Stimulated activated memory B cell treated with anti-CD40 and anti-IgM and Interleukin-4, amounts not matched to agents 10 μg/mL and 1 μg/mL and 100 μg/mL, for 72 hours (primary cell): ENCODE measurements at regions not wholly inside any gene's neighbourhood (a gene's known extent, or its start where the extent isn't known, plus 50 kb on each side); places are given as distances from the start of the nearest gene placed in this dataset.
A peak's percentile ranks its signal among the peaks of the same experiment; 100 is the strongest.
"Not testable (repeated sequence)": the region's sequence is repeated elsewhere in the genome, so short reads cannot be mapped to it uniquely, and the experiment has no call there.

Experiments
- ATAC-seq: fragments of 150-1000 bp; cut with Tn5 transposase; 2 replicates; pipeline ENCODE4 v1.10.0; 2021
- H3K27ac Mint-ChIP-seq: one replicate; pipeline ENCODE4 v1.8.0; 2022; ENCODE audit warnings: mild to moderate bottlenecking, mixed read lengths
- H3K27me3 Mint-ChIP-seq: one replicate; pipeline ENCODE4 v1.8.0; 2022; ENCODE audit warnings: mixed read lengths
- H3K36me3 Mint-ChIP-seq: one replicate; pipeline ENCODE4 v1.8.0; 2022; ENCODE audit warnings: mixed read lengths
- H3K4me1 Mint-ChIP-seq: one replicate; pipeline ENCODE4 v1.8.0; 2022; ENCODE audit warnings: mixed read lengths
- H3K4me3 Mint-ChIP-seq: one replicate; pipeline ENCODE4 v1.8.0; 2022; ENCODE audit warnings: mild to moderate bottlenecking, moderate library complexity, mixed read lengths
- H3K9me3 Mint-ChIP-seq: one replicate; pipeline ENCODE4 v1.8.0; 2022; ENCODE audit warnings: mixed read lengths

DNA sequence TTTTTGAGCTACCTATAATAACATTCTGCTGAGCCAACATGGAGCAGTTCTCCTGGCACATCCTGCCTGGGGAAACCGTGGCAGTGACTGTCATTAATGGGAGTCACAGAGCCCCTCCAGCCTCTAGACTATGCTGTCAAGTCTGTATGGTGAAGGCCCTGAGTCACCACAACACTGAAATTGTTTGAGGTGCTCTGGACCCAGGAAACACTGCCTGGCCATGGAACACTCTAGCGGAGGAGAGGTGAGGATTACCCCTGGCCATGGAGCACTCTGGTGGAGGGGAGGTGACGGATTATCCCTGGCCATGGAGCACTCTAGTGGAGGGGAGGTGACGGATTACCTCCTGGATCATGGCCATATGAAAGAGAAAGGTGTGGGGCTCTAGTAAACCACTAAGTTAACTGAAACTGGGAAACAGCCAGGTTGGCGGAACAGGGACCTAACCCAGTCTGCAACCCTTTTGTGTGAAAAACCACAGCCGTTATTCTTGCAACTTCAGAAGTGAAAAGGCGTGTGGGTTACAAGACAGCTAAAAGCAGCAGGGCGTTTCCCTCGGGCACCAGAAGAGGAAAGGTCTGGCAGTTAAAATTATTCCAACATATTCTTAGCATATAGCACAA is 156.7 kb downstream of the KCNJ12 start:
- no peak for ATAC-seq
- H3K27me3 Mint-ChIP-seq: no peaks in the 10 kb centered on the region
- peaks cover 38% of the 10 kb centered on the region for H3K36me3 Mint-ChIP-seq
- no peak overlapping the region for H3K4me3 Mint-ChIP-seq
- H3K27ac Mint-ChIP-seq: no peak overlapping the region
- H3K4me1 Mint-ChIP-seq: no peaks in the 10 kb centered on the region
- peaks cover 10% of the 10 kb centered on the region for H3K9me3 Mint-ChIP-seq

DNA sequence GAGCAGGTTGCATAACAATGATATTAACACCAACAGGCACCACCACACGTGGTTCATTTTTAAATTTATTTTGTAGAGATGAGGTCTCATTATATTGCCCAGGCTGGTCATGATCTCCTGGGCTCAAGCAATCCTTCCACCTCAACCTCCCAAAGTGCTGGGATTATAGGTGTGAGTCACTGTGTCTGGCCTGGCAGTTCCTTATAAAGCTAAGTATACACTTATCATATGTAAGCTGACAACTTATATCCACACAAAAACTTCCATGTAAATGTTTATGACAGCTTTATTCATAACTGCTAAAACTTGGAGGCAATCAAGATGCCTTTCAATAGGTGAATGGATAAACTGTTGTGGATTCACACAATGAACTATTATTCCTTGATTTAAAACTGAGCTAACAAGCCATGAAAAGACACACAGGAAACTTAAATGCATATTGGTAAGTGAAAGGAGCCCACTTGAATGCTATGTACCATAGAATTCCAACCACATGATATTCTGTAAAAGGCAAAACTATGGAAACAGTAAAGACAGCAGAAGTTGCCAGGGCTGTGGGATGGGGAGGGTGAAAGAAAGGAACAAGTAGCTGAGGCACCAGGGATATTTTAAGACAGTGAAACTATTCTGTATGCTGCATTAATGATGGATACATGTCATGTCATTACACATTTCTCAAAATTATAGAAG is 156.5 kb upstream of the KCNJ18 start:
- Mint-ChIP-seq H3K27ac (no peak overlapping the region), H3K36me3 (peaks cover 59% of the 10 kb centered on the region), H3K4me3 (no peak overlapping the region), H3K9me3 (peaks cover 17% of the 10 kb centered on the region), H3K27me3 (no peaks in the 10 kb centered on the region), H3K4me1 (no peaks in the 10 kb centered on the region)
- no peak for ATAC-seq

DNA sequence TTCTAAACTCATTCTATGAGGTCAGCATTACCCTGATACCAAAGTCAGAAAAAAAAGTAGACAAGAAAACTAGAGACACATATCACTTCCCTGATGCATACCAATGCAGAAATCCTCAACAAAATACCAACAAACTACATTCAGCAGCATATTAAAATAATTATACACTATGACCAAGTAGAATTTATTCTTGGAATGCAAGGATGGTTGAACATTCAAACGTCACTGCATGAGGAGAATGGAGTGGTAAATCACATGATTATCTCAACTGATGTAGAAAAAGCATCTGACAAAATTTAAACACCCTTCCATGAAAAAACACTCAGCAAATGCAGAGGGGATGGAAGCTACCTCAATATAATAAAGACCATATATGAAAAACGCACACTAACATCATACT is 155.0 kb upstream of the KCNJ18 start:
- no peaks in the 10 kb centered on the region for H3K4me1 Mint-ChIP-seq
- ATAC-seq: no peak
- peaks cover 59% of the 10 kb centered on the region for H3K36me3 Mint-ChIP-seq
- no peak overlapping the region for H3K27ac Mint-ChIP-seq
- H3K27me3 Mint-ChIP-seq: no peaks in the 10 kb centered on the region
- H3K9me3 Mint-ChIP-seq: peaks cover 17% of the 10 kb centered on the region
- H3K4me3 Mint-ChIP-seq: no peak overlapping the region

DNA sequence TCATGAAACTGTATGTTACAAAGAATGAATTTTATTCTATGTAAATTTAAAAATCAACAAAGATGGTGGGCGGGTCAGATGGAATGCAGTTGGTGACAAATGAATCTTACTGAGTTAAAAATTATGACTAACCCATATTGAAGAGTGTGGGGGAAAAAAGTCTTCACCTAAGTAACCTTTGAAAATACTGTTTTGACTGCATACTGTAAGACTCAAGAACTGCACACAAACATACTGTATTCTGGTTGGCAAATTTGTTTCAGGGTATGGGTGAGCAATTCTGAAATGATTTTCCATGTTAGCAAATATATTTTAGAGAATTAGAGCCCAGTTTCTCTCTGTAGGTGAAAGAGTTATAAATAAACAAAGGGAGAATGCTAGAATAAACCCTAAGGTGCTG is 153.7 kb upstream of the KCNJ18 start:
- Mint-ChIP-seq H3K27ac (no peak overlapping the region), H3K36me3 (peaks cover 54% of the 10 kb centered on the region), H3K27me3 (no peaks in the 10 kb centered on the region), H3K9me3 (peaks cover 17% of the 10 kb centered on the region), H3K4me3 (no peak overlapping the region), H3K4me1 (no peaks in the 10 kb centered on the region)
- no peak for ATAC-seq

DNA sequence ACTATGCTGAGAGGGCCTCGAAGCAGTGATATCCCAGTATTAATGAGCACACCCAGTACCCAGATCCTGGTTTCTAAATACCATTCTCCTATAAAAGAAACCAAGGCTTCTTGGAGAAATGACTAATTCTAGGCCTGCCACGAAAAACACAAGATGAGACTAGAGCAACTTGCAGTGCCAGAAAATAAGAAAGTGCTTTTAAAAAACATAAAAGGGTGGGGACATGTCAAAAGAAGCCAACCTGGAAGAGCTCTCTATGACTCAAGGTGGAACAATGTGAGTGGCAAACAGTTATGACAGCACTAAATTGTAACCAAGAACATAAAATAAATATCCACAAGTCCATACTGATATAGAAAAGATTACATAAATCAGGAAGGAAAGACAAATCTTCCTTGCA is 153.2 kb upstream of the KCNJ18 start:
- H3K27ac Mint-ChIP-seq: no peak overlapping the region
- H3K4me3 Mint-ChIP-seq: no peak overlapping the region
- ATAC-seq: no peak
- H3K27me3 Mint-ChIP-seq: no peaks in the 10 kb centered on the region
- peaks cover 17% of the 10 kb centered on the region for H3K9me3 Mint-ChIP-seq
- H3K4me1 Mint-ChIP-seq: no peaks in the 10 kb centered on the region
- H3K36me3 Mint-ChIP-seq: peaks cover 51% of the 10 kb centered on the region

DNA sequence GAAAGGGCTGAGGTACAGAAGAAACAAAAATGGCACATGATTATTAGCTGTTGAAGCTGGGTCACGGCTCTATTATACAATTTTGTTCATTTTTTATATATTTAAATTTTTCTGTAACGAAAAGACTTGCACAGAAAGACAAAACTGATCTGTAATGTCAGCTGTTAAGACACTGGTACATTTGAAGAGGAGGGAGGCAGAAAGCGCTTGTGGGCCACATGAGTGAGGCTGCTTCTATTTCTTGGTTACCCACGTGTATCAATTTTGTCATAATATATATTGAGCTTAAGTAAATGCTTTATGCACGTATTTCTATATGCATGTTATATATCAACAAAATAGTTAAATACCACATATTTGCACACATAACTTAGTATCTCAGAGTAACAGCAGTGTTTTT is 151.8 kb upstream of the KCNJ18 start:
- H3K4me1 Mint-ChIP-seq: peaks cover 7% of the 10 kb centered on the region
- H3K36me3 Mint-ChIP-seq: peaks cover 49% of the 10 kb centered on the region
- H3K9me3 Mint-ChIP-seq: peaks cover 17% of the 10 kb centered on the region
- no peak overlapping the region for H3K27ac Mint-ChIP-seq
- no peaks in the 10 kb centered on the region for H3K27me3 Mint-ChIP-seq
- no peak for ATAC-seq
- H3K4me3 Mint-ChIP-seq: no peak overlapping the region

DNA sequence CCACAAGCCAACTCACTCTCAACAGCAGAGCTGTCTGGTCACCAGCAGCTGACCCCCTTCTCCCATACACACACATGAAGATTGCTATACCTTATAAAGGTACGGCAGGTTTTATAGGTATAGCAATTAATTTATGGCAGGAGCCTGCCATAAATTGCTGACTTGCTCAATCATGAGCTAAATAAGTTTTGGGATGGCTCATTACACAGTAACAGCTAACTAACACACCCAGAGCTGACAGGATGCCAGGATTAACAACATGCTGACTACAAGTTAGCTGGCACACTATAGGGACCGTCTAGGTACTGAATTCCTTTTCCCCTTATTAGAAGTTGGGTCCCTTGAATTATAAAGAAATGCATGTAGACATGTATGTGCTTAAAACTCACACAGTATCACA is 150.3 kb upstream of the KCNJ18 start:
- Mint-ChIP-seq H3K27ac (no peak overlapping the region), H3K4me1 (peaks cover 7% of the 10 kb centered on the region), H3K9me3 (peaks cover 14% of the 10 kb centered on the region), H3K4me3 (no peak overlapping the region), H3K36me3 (peaks cover 46% of the 10 kb centered on the region), H3K27me3 (no peaks in the 10 kb centered on the region)
- ATAC-seq: no peak

DNA sequence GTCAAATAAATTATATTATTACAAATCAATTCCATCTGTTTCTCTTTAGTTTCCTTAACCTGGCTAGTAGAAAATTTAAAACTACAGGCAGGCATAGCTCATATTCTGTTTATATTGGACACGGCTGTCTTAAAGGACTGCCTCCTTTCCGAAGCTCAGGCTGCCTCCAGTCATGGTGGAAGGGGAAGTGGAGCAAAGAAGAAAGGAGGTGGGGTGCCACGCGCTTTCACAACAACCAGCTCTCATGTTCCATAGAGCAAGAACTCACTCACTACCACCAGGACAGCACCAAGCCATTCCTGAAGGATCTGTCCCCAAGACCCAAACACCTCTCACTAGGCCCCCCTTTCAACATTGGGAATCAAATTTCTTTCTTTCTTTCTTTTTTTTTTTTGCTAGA is 149.3 kb upstream of the KCNJ18 start:
- Mint-ChIP-seq H3K4me1 (peaks cover 7% of the 10 kb centered on the region), H3K9me3 (peaks cover 8% of the 10 kb centered on the region), H3K27me3 (no peaks in the 10 kb centered on the region), H3K36me3 (peaks cover 38% of the 10 kb centered on the region), H3K27ac (no peak overlapping the region), H3K4me3 (no peak overlapping the region)
- ATAC-seq: no peak

DNA sequence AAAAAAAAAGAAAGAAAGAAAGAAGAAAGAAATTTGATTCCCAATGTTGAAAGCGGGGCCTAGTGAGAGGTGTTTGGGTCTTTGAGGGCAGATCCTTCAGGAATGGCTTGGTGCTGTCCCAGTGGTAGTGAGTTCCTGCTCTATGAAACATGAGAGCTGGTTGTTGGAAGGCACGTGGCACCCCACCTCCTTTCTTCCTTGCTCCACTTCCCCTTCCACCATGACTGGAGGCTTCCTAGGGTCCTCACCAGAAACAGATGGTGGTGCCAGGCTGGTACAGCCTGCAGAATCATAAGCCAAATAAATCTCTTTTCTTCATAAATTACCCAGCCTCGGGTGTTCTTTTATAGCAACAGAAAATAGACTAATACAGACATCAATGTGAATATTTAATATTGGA is 147.3 kb upstream of the KCNJ18 start:
- Mint-ChIP-seq H3K4me1 (peaks cover 20% of the 10 kb centered on the region), H3K36me3 (peaks cover 28% of the 10 kb centered on the region), H3K27ac (no peak overlapping the region), H3K9me3 (no peaks in the 10 kb centered on the region), H3K4me3 (no peak overlapping the region), H3K27me3 (no peaks in the 10 kb centered on the region)
- ATAC-seq: no peak

DNA sequence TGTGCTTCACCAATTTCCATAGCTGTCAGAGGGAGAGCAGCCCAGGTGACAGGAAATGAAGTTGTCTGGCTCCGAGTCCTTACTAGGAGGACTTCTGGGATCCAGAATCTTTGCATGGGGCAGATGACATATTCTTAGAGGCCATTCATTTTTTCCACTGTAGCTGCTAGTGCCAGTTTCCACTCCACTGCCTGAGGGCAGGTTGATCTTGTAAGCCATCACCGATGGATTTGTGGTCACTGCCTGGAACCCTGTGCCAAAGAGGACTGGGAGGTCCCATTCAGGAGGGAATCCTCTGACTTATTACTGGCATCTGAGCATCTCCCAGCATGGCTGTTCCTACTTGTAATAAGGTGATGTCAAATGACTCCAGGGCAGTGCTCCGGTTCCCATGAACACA is 144.1 kb upstream of the KCNJ18 start:
- H3K9me3 Mint-ChIP-seq: no peaks in the 10 kb centered on the region
- H3K27me3 Mint-ChIP-seq: no peaks in the 10 kb centered on the region
- peaks cover 24% of the 10 kb centered on the region for H3K4me1 Mint-ChIP-seq
- peaks cover 26% of the 10 kb centered on the region for H3K36me3 Mint-ChIP-seq
- no peak for ATAC-seq
- H3K27ac Mint-ChIP-seq: no peak overlapping the region
- no peak overlapping the region for H3K4me3 Mint-ChIP-seq

DNA sequence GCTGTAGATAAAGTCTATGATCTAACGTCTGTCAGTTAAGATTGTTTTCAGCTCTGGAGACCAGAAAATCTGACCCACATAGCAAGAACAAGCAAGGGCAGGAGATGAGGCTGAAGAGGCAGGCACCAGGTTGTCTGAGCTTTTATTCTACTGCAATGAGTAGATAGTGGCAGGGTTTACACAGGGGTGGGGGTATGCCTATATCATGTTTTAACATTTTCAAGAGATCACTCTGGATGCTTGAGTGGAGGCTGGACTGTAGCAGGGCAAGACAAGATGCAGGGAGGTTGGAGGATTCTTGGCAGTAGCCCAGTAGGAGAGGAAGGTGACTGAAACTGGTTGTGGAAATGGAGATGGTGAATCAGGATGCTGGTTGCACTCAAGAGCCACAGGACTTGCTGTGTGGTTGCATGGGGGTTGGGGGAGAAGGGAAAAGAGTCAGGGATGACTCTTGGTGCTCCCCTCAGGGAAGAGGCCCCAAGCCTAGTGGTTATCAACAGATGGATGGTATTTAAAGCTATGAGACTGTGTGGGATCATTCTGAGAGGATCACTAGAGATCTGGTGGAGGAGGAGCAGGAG is 143.1 kb upstream of the KCNJ18 start:
- Mint-ChIP-seq H3K4me1 (peaks cover 24% of the 10 kb centered on the region), H3K27ac (no peak overlapping the region), H3K27me3 (peaks cover 5% of the 10 kb centered on the region), H3K36me3 (peaks cover 26% of the 10 kb centered on the region), H3K4me3 (peak overlapping the region; percentile 14), H3K9me3 (peaks cover 4% of the 10 kb centered on the region)
- no peak for ATAC-seq

DNA sequence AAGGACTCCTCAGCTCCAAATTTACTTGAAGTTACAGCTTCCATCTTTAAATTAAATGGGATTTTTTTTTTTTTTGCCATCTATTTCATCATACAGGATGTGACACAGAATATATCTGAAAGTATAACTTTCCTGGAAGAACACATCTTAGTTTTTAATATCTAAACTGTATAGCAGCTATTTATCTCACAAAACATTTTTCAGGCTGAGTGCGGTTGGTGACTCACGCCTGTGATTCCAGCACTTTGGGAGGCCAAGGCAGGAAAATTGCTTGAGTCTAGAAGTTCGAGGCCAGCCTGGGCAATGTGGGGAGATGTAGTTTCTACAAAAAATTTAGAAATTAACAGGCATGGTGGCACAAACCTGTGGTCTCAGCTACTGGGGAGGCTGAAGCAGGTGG is 142.3 kb upstream of the KCNJ18 start:
- peaks cover 17% of the 10 kb centered on the region for H3K4me1 Mint-ChIP-seq

DNA sequence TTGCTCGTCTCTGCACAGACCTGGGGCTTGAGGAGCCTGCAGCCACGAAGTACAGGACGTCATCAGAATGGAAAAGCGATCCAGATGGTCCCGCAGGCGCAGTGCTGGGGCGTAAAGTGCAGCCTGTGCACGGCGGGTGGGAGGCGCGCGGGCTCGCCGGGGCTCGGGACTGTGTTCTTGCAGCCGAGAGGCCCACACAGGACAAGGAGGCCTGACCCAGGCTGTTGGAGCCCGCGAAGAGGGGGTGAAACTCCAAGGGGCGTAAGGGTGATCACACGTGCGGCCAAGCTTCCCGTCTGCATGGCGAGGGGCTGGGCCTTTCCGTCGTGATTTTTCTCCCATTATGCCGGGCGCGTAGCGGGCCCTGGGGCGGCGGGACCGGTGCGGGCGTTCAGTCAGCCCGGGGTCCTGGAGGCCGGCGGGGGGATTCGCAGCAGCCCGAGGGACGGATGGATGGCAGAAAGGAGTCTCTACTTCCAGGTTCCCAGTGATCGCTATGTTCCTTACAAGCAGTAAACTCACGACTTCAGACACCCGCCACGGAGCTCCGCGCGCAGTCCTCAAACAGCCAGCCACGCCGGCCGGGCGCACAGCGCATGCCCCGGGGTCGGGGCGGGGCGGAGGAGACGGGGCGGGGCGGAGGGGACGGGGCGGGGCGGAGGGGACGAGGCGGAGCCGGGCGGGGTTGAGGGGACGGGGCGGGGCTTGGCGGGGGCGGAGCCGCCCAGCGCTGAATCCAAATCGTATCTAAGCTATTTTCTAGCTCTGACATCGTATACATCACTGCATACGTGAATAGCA is 141.0 kb upstream of the KCNJ18 start:
- ATAC-seq: peak; percentile 98
- Mint-ChIP-seq H3K4me1 (peaks cover 17% of the 10 kb centered on the region), H3K27me3 (peaks cover 6% of the 10 kb centered on the region), H3K36me3 (peaks cover 11% of the 10 kb centered on the region), H3K4me3 (peak overlapping the region; percentile 88), H3K9me3 (peaks cover 5% of the 10 kb centered on the region), H3K27ac (no peak overlapping the region)

More for the DNA sequence above, 142.3 kb upstream of the KCNJ18 start:
- not testable (repeated sequence) for H3K27me3 Mint-ChIP-seq, ATAC-seq, H3K27ac Mint-ChIP-seq, H3K9me3 Mint-ChIP-seq
- H3K36me3 Mint-ChIP-seq: peaks cover 18% of the 10 kb centered on the region
- H3K4me3 Mint-ChIP-seq: peak overlapping the region; percentile 88

DNA sequence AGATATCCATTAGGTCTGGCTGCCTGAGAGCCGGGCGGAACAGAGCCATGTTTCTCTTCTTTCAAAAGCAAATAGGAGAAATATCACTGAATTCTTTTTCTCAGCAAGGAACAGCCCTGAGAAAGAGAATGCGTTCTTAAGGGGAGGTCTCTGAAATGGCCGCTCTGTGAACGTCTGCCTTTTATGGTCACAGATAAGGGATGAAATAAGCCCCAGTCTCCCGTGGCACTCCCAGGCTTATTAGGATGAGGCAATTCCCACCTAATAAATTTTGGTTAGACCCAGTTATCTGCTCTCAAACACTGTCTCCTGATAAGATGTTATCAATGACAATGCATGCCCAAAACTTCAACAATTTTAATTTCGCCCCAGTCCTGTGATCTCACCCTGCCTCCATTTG is 133.4 kb upstream of the KCNJ18 start:
- not testable (repeated sequence) for H3K4me3 Mint-ChIP-seq, H3K9me3 Mint-ChIP-seq, H3K36me3 Mint-ChIP-seq, ATAC-seq, H3K27ac Mint-ChIP-seq, H3K4me1 Mint-ChIP-seq
- peaks cover 18% of the 10 kb centered on the region for H3K27me3 Mint-ChIP-seq

DNA sequence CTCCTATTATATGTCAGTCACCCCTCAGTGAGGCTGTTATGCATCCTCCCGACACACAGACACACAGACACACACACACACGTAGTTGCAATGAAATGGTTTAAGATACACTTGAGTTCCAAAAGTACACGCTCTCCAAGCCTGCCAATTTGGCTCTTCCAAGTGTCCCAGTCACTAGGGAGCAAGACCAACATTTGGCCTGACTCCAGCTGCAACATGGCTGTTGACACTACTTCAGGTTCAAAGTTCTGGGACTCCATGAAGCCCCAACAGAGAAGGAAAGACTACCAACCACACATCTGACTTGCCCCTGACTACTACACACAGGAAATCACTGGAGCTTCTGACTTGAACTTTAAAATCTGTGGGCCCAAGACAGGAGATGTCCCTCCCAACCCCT is 128.1 kb upstream of the KCNJ18 start:
- no peak for ATAC-seq
- Mint-ChIP-seq H3K4me3 (no peak overlapping the region), H3K4me1 (no peaks in the 10 kb centered on the region), H3K27ac (no peak overlapping the region), H3K27me3 (peaks cover 18% of the 10 kb centered on the region), H3K9me3 (peaks cover 1% of the 10 kb centered on the region), H3K36me3 (no peaks in the 10 kb centered on the region)
